ENCODE measurements at regions not wholly inside any gene's neighbourhood (a gene's known extent, or its start where the extent isn't known, plus 50 kb on each side); places are given as distances from the start of the nearest gene placed in this dataset.
"Not testable (repeated sequence)": the region's sequence is repeated elsewhere in the genome, so short reads cannot be mapped to it uniquely, and the experiment has no call there.

GRCh38 chr4:54585321-54586000 is 72.3 kb upstream of the KIT start:
- Histone ChIP-seq H3K36me3 (no peaks in the 10 kb centered on the region), H3K4me1 (no peaks in the 10 kb centered on the region), H3K27ac (no peak overlapping the region), H3K4me3 (no peak overlapping the region), H3K27me3 (no peaks in the 10 kb centered on the region; the same call in 1 of the 2 replicates), H3K9me3 (replicated peaks) (no peaks in the 10 kb centered on the region)
- no peak for DNase-seq

GRCh38 chr4:54586320-54586955 is 71.3 kb upstream of the KIT start:
- DNase-seq, result no peak
- H3K9me3 ChIP-seq (replicated peaks), result no peaks in the 10 kb centered on the region

GRCh38 chr4:54587107-54587891 is 70.5 kb upstream of the KIT start:
- no peaks in the 10 kb centered on the region for H3K36me3 ChIP-seq
- DNase-seq, result no peak
- H3K4me1 ChIP-seq, result no peaks in the 10 kb centered on the region
- no peaks in the 10 kb centered on the region; the same call in 1 of the 2 replicates for H3K27me3 ChIP-seq
- H3K4me3 ChIP-seq, result no peak overlapping the region
- H3K9me3 ChIP-seq (replicated peaks), result no peaks in the 10 kb centered on the region
- no peak overlapping the region for H3K27ac ChIP-seq

More at GRCh38 chr4:54586320-54586955, 71.3 kb upstream of the KIT start:
- no peak overlapping the region for H3K27ac ChIP-seq
- H3K27me3 ChIP-seq, result no peaks in the 10 kb centered on the region; the same call in 1 of the 2 replicates
- H3K36me3 ChIP-seq, result no peaks in the 10 kb centered on the region
- no peak overlapping the region for H3K4me3 ChIP-seq
- no peaks in the 10 kb centered on the region for H3K4me1 ChIP-seq

GRCh38 chr4:54588404-54588803 is 69.4 kb upstream of the KIT start:
- no peak overlapping the region for H3K27ac ChIP-seq
- H3K9me3 ChIP-seq (replicated peaks), result no peaks in the 10 kb centered on the region
- H3K27me3 ChIP-seq, result no peaks in the 10 kb centered on the region; the same call in 1 of the 2 replicates
- H3K4me3 ChIP-seq, result no peak overlapping the region
- no peaks in the 10 kb centered on the region for H3K4me1 ChIP-seq
- no peaks in the 10 kb centered on the region for H3K36me3 ChIP-seq
- no peak for DNase-seq

GRCh38 chr4:54589586-54589985 is 68.2 kb upstream of the KIT start:
- Histone ChIP-seq H3K27me3 (no peaks in the 10 kb centered on the region; the same call in 1 of the 2 replicates), H3K9me3 (replicated peaks) (no peaks in the 10 kb centered on the region), H3K36me3 (no peaks in the 10 kb centered on the region), H3K27ac (no peak overlapping the region), H3K4me3 (no peak overlapping the region), H3K4me1 (no peaks in the 10 kb centered on the region)
- DNase-seq, result no peak

- H3K4me1 ChIP-seq, result no peaks in the 10 kb centered on the region
- H3K27ac ChIP-seq, result no peak overlapping the region
- DNase-seq, result no peak
- no peaks in the 10 kb centered on the region for H3K36me3 ChIP-seq
- H3K4me3 ChIP-seq, result no peak overlapping the region
- no peaks in the 10 kb centered on the region for H3K27me3 ChIP-seq
- no peaks in the 10 kb centered on the region for H3K9me3 ChIP-seq (replicated peaks)
These were observed 63.9 kb upstream of the KIT start for GRCh38 chr4:54593795-54594322.

- no peak for DNase-seq
- Histone ChIP-seq H3K36me3 (no peaks in the 10 kb centered on the region), H3K9me3 (replicated peaks) (no peaks in the 10 kb centered on the region), H3K27me3 (no peaks in the 10 kb centered on the region), H3K4me3 (no peak overlapping the region), H3K4me1 (no peaks in the 10 kb centered on the region), H3K27ac (no peak overlapping the region)
These were observed 61.6 kb upstream of the KIT start for GRCh38 chr4:54596201-54596600.

- H3K36me3 ChIP-seq; H3K9me3 ChIP-seq (replicated peaks); H3K27me3 ChIP-seq; H3K27ac ChIP-seq; H3K4me3 ChIP-seq; H3K4me1 ChIP-seq; DNase-seq: not testable (repeated sequence)
These were observed 60.1 kb upstream of the KIT start for GRCh38 chr4:54597678-54598077.

GRCh38 chr4:54602175-54602574 is 55.6 kb upstream of the KIT start:
- not testable (repeated sequence) for H3K9me3 ChIP-seq (replicated peaks); H3K27ac ChIP-seq; H3K4me1 ChIP-seq; H3K36me3 ChIP-seq; H3K4me3 ChIP-seq; DNase-seq; H3K27me3 ChIP-seq

- Histone ChIP-seq H3K4me3 (no peak overlapping the region), H3K27ac (no peak overlapping the region)
These were observed 50.7 kb upstream of the KIT start for GRCh38 chr4:54607067-54607466.

GRCh38 chr4:54607521-54607920 is 50.2 kb upstream of the KIT start:
- Histone ChIP-seq H3K27me3 (no peaks in the 10 kb centered on the region; the same call in 1 of the 2 replicates), H3K27ac (no peak overlapping the region), H3K4me3 (no peak overlapping the region), H3K9me3 (replicated peaks) (no peaks in the 10 kb centered on the region), H3K4me1 (no peaks in the 10 kb centered on the region), H3K36me3 (no peaks in the 10 kb centered on the region)
- DNase-seq, result no peak

More at GRCh38 chr4:54607067-54607466, 50.7 kb upstream of the KIT start:
- Histone ChIP-seq H3K36me3 (no peaks in the 10 kb centered on the region), H3K9me3 (replicated peaks) (no peaks in the 10 kb centered on the region), H3K27me3 (no peaks in the 10 kb centered on the region; the same call in 1 of the 2 replicates), H3K4me1 (no peaks in the 10 kb centered on the region)
- DNase-seq, result no peak

All from SJCRH30 (cell line).